ENCODE measurements at regions not wholly inside any gene's neighbourhood (a gene's known extent, or its start where the extent isn't known, plus 50 kb on each side); places are given as distances from the start of the nearest gene placed in this dataset.

- TF ChIP-seq ELF4 (IDR thresholded peaks at IDR 0.05): no peak
- TF ChIP-seq BHLHE40 (IDR thresholded peaks at IDR 0.05; ENCODE audit: borderline replicate concordance): no peak
- TF ChIP-seq SP1 (IDR thresholded peaks at IDR 0.05): no peak
- TF ChIP-seq SUZ12 (IDR thresholded peaks at IDR 0.05): no peak
- TF ChIP-seq TARDBP (IDR thresholded peaks at IDR 0.05): no peak
- no peak for TF ChIP-seq FOXK2 (IDR thresholded peaks at IDR 0.05)
- TF ChIP-seq LEF1 (IDR thresholded peaks at IDR 0.05; ENCODE audit: borderline replicate concordance): no peak
- no peak for TF ChIP-seq ZNF384 (IDR thresholded peaks at IDR 0.05)
- no peak for TF ChIP-seq ARNT (IDR thresholded peaks at IDR 0.05)
- TF ChIP-seq FOXM1 (IDR thresholded peaks at IDR 0.05; ENCODE audit: borderline replicate concordance): no peak
- TF ChIP-seq HDGF (IDR thresholded peaks at IDR 0.05; ENCODE audit: borderline replicate concordance): no peak
- no peak for TF ChIP-seq NFRKB (IDR thresholded peaks at IDR 0.05)
Measured at GRCh38 chr12:105479710-105480109, 149.2 kb downstream of the C12orf75 start.
